IMR-90 (cell line): ENCODE measurements at regions not wholly inside any gene's neighbourhood (a gene's known extent, or its start where the extent isn't known, plus 50 kb on each side); places are given as distances from the start of the nearest gene placed in this dataset.

Source experiments
- CEBPB ChIP-seq: IDR thresholded peaks from 2 replicates; pipeline ENCODE4 v1.6.1; 2012; ENCODE audit warnings: low read depth, low read length, improper control_type of control experiment
- CHD1 ChIP-seq: IDR thresholded peaks from 2 replicates; pipeline ENCODE4 v1.6.1; 2012; ENCODE audit warnings: low read depth, low read length, improper control_type of control experiment
- ELK1 ChIP-seq: fragments of 150-350 bp; IDR thresholded peaks from 2 replicates; pipeline ENCODE4 v1.6.1; 2016; ENCODE audit warnings: low read depth, mild to moderate bottlenecking, low read length, moderate library complexity, borderline replicate concordance
- FOS ChIP-seq: fragments of 150-350 bp; IDR thresholded peaks from 2 replicates; pipeline ENCODE4 v1.6.1; 2016; ENCODE audit warnings: low read depth, low read length
- MAFK ChIP-seq: IDR thresholded peaks from 2 replicates; pipeline ENCODE4 v1.6.1; 2012; ENCODE audit warnings: low read depth, low read length, improper control_type of control experiment
- MAZ ChIP-seq: IDR thresholded peaks from 2 replicates; pipeline ENCODE4 v1.6.1; 2012; ENCODE audit warnings: low read depth, mild to moderate bottlenecking, low read length, improper control_type of control experiment, moderate library complexity, borderline replicate concordance
- POLR2A ChIP-seq: IDR thresholded peaks from 2 replicates; pipeline ENCODE4 v1.6.1; 2012; ENCODE audit warnings: mild to moderate bottlenecking, low read depth, low read length
- RAD21 ChIP-seq: IDR thresholded peaks from 2 replicates; pipeline ENCODE4 v1.6.1; 2012; ENCODE audit warnings: low read length, improper control_type of control experiment
- RCOR1 ChIP-seq: IDR thresholded peaks from 2 replicates; pipeline ENCODE4 v1.6.1; 2012; ENCODE audit warnings: mild to moderate bottlenecking, low read length, improper control_type of control experiment; ENCODE audit not compliant: insufficient replicate concordance
- RFX5 ChIP-seq: IDR thresholded peaks from 2 replicates; pipeline ENCODE4 v1.8.0; 2012; ENCODE audit warnings: low read depth, mild to moderate bottlenecking, low read length, moderate library complexity
- SMC3 ChIP-seq: fragments of 150-350 bp; IDR thresholded peaks from 2 replicates; pipeline ENCODE4 v1.6.1; 2016; ENCODE audit warnings: low read depth, mild to moderate bottlenecking, antibody characterized with exemption, low read length, moderate library complexity
- TF ChIP-seq, protein P1 (sequence below): conservative IDR thresholded peaks from 2 replicates; pipeline ENCODE4 v1.5.1; 2012; ENCODE audit warnings: mild to moderate bottlenecking, low read depth, low read length, improper control_type of control experiment

- TF ChIP-seq, protein P1, sequence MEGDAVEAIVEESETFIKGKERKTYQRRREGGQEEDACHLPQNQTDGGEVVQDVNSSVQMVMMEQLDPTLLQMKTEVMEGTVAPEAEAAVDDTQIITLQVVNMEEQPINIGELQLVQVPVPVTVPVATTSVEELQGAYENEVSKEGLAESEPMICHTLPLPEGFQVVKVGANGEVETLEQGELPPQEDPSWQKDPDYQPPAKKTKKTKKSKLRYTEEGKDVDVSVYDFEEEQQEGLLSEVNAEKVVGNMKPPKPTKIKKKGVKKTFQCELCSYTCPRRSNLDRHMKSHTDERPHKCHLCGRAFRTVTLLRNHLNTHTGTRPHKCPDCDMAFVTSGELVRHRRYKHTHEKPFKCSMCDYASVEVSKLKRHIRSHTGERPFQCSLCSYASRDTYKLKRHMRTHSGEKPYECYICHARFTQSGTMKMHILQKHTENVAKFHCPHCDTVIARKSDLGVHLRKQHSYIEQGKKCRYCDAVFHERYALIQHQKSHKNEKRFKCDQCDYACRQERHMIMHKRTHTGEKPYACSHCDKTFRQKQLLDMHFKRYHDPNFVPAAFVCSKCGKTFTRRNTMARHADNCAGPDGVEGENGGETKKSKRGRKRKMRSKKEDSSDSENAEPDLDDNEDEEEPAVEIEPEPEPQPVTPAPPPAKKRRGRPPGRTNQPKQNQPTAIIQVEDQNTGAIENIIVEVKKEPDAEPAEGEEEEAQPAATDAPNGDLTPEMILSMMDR: no peak
- TF ChIP-seq MAFK: no peak
- no peak for TF ChIP-seq POLR2A
- no peak for TF ChIP-seq CHD1
- no peak for TF ChIP-seq RFX5
- no peak for TF ChIP-seq CEBPB
- no peak for TF ChIP-seq RCOR1
- TF ChIP-seq ELK1: no peak
- no peak for TF ChIP-seq SMC3
- TF ChIP-seq RAD21: no peak
- no peak for TF ChIP-seq FOS
- TF ChIP-seq MAZ: no peak
These were observed 135.6 kb upstream of the TSC22D1 start for GRCh38 chr13:44711706-44712105.
